Hypothalamus (tissue), 51 donors: ENCODE measurements at regions not wholly inside any gene's neighbourhood (a gene's known extent, or its start where the extent isn't known, plus 50 kb on each side); places are given as distances from the start of the nearest gene placed in this dataset.

Experiments
- DNase-seq, 51 donors: peaks; one replicate each; lab custom pipeline; 2025; lab: John Stamatoyannopoulos, UW

DNA sequence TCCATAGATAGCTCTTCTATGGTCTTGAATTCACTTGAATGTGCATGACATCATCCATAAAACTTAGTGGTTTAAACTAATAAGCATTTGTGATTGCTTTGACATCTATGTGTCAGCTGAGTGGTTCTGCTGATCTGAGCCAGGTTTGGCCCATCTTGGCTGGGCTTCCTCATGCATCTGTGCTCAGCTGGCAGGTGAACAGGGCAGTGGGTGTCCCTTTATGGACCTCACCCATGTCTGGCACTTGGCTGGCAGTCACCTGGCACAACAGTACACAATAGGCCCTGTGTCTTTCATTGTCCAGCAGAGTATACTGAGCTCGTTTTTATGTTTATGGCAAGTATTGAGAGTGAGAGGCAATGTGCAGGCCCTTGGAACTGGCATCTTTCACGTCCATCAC is 73.7 kb upstream of the CNTN6 start:
- DNase-seq: no peak

DNA sequence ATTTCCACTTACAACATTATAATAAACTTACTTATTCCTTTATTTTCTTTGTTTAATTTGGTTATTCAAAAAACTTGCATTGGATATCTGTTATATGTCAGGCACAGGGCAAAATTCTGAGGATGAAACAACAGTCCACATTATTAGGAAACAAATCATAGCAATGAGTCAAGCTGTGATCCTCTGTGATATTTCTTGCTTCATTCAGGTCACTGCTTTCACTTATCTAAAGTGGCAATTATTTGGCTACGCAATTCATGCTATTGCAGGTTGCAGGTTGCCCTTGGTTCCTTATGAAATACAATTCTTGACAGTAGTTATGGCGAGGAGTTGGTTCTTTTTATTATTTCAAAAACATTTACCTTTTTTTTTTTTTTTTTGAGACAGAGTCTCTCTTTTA is 66.4 kb upstream of the CNTN6 start:
- no peak for DNase-seq

DNA sequence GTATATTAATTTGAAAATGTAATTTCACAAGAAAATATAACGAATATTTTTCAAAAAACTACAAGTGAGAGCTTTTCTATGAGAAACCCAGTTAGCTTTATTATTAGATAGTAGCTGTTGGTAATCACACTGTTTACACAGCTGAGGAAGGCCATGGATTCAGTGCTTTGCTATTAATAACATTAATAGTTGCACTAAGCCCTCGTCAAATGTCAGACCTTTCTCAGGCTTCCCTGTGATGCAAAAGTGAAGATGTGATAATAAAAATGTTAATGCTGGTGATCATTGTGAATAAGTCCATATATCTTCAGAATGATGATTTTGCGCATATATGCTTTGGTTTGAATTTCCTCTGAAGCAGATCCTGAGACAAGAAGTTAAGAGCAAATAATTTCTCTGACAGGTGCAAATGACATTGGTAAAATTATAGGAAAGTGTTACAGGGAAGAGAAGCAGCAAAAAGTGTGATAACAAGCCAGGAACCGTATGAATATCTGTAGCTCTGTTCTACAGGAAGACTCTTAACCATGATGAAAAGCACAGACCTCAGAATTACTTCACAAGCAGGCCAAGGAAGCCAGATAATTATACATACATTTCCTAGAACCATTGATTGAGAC is 56.5 kb upstream of the CNTN6 start:
- no peak for DNase-seq

DNA sequence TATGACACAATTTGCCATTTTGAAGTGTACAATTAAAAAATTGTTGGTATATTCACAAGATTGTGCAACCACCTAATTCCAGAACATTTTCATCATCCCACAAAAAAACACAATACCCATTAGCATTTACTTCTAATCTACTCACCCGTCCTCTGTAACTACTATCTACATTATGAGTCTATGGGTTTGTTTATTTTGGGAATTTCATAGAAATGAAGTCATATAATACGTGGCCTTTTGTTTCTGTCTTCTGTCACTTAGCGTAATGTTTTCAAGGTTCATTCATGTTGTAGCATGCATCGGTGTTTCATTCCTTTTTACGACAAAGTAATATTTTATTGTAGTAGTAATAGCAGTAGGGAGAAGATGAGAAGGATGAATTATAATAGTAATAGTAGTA is 55.2 kb upstream of the CNTN6 start:
- no peak for DNase-seq
